GM21529 (cell line): ENCODE measurements at regions not wholly inside any gene's neighbourhood (a gene's known extent, or its start where the extent isn't known, plus 50 kb on each side); places are given as distances from the start of the nearest gene placed in this dataset.
A peak's percentile ranks its signal among the peaks of the same experiment; 100 is the strongest.

Source experiments
- ATAC-seq: cut with Tn5 transposase; IDR thresholded peaks from one replicate; pipeline ENCODE4 v1.9.1; 2021; ENCODE audit not compliant: unreplicated experiment

GRCh38 chr7:21214657-21215056, 213.2 kb upstream of the SP4 start:
- no peak for ATAC-seq

GRCh38 chr7:21215307-21215706, 212.6 kb upstream of the SP4 start:
- no peak for ATAC-seq

- ATAC-seq: no peak
Observed at GRCh38 chr7:21217365-21217764, 210.5 kb upstream of the SP4 start.

GRCh38 chr7:21218155-21218554, 209.7 kb upstream of the SP4 start:
- ATAC-seq: no peak

GRCh38 chr7:21221130-21221529, 206.8 kb upstream of the SP4 start:
- no peak for ATAC-seq

GRCh38 chr7:21238400-21239116, 189.3 kb upstream of the SP4 start:
- ATAC-seq: no peak

GRCh38 chr7:21243265-21243664, 184.6 kb upstream of the SP4 start:
- no peak for ATAC-seq

- no peak for ATAC-seq
Observed at GRCh38 chr7:21251151-21251800, 176.6 kb upstream of the SP4 start.

- peak; percentile 73 for ATAC-seq
Observed at GRCh38 chr7:21253740-21254687, 173.9 kb upstream of the SP4 start.

GRCh38 chr7:21256310-21256877, 171.5 kb upstream of the SP4 start:
- ATAC-seq: no peak

GRCh38 chr7:21260939-21261338, 166.9 kb upstream of the SP4 start:
- ATAC-seq: no peak

GRCh38 chr7:21261627-21262594, 166.0 kb upstream of the SP4 start:
- peak; percentile 83 for ATAC-seq

- ATAC-seq: no peak
Observed at GRCh38 chr7:21269021-21269420, 158.9 kb upstream of the SP4 start.

GRCh38 chr7:21276471-21277035, 151.3 kb upstream of the SP4 start:
- ATAC-seq: no peak

GRCh38 chr7:21278944-21279343, 148.9 kb upstream of the SP4 start:
- no peak for ATAC-seq

- ATAC-seq: no peak
Observed at GRCh38 chr7:21281193-21281592, 146.7 kb upstream of the SP4 start.

- no peak for ATAC-seq
Observed at GRCh38 chr7:21293771-21294170, 134.1 kb upstream of the SP4 start.

GRCh38 chr7:21299766-21300165, 128.1 kb upstream of the SP4 start:
- no peak for ATAC-seq

GRCh38 chr7:21300692-21301091, 127.2 kb upstream of the SP4 start:
- no peak for ATAC-seq
